GM12892 (cell line): ENCODE measurements at regions not wholly inside any gene's neighbourhood (a gene's known extent, or its start where the extent isn't known, plus 50 kb on each side); places are given as distances from the start of the nearest gene placed in this dataset.

Source experiments
- DNase-seq: peaks from one replicate; pipeline ENCODE4 v3.0.0; 2011; ENCODE audit not compliant: insufficient read length
- FAIRE-seq: peaks from 2 replicates; lab custom pipeline; 2011; peaks lifted over from hg19 to GRCh38; lab: Jason Lieb, UNC
- POLR2A ChIP-seq: IDR thresholded peaks from 2 replicates; pipeline ENCODE4 v1.6.1; 2011; ENCODE audit warnings: low read depth, low read length, control low read depth
- POLR2AphosphoS5 ChIP-seq: IDR thresholded peaks from 2 replicates; pipeline ENCODE4 v1.6.1; 2011; ENCODE audit warnings: low read depth, low read length, control low read depth
- TAF1 ChIP-seq: IDR thresholded peaks from 2 replicates; pipeline ENCODE4 v1.6.1; 2011; ENCODE audit warnings: low read depth, mild to moderate bottlenecking, control low read depth, low read length, borderline replicate concordance

GRCh38 chr3:161555320-161555719, 58.7 kb downstream of the OTOL1 start:
- FAIRE-seq = no peak
- no peak for TF ChIP-seq TAF1
- no peak for TF ChIP-seq POLR2AphosphoS5
- DNase-seq = no peak

GRCh38 chr3:161556533-161556932, 59.9 kb downstream of the OTOL1 start:
- DNase-seq (no peak), FAIRE-seq (no peak)

GRCh38 chr3:161556941-161557340, 60.3 kb downstream of the OTOL1 start:
- no peak for FAIRE-seq
- TF ChIP-seq POLR2AphosphoS5 = no peak
- no peak for TF ChIP-seq TAF1
- no peak for TF ChIP-seq POLR2A
- no peak for DNase-seq

More at GRCh38 chr3:161556533-161556932, 59.9 kb downstream of the OTOL1 start:
- TF ChIP-seq POLR2A = no peak
- TF ChIP-seq TAF1 = no peak
- no peak for TF ChIP-seq POLR2AphosphoS5

GRCh38 chr3:161557445-161558150, 61.0 kb downstream of the OTOL1 start:
- no peak for TF ChIP-seq POLR2A
- TF ChIP-seq POLR2AphosphoS5 = no peak
- no peak for TF ChIP-seq TAF1
- FAIRE-seq = no peak
- no peak for DNase-seq

GRCh38 chr3:161558236-161558635, 61.6 kb downstream of the OTOL1 start:
- TF ChIP-seq POLR2AphosphoS5 = no peak
- no peak for TF ChIP-seq POLR2A
- TF ChIP-seq TAF1 = no peak
- DNase-seq (no peak), FAIRE-seq (no peak)

GRCh38 chr3:161559177-161559998, 62.8 kb downstream of the OTOL1 start:
- DNase-seq (no peak), FAIRE-seq (no peak)
- no peak for TF ChIP-seq POLR2A
- TF ChIP-seq TAF1 = no peak
- no peak for TF ChIP-seq POLR2AphosphoS5

GRCh38 chr3:161560008-161560637, 63.5 kb downstream of the OTOL1 start:
- DNase-seq (no peak), FAIRE-seq (peak; percentile 73)
- no peak for TF ChIP-seq POLR2A
- TF ChIP-seq POLR2AphosphoS5 = no peak
- no peak for TF ChIP-seq TAF1

- FAIRE-seq (no peak), DNase-seq (no peak)
- TF ChIP-seq POLR2AphosphoS5 = no peak
- no peak for TF ChIP-seq POLR2A
- TF ChIP-seq TAF1 = no peak
These were observed 71.2 kb downstream of the OTOL1 start for GRCh38 chr3:161567577-161568361.

- no peak for DNase-seq
- TF ChIP-seq POLR2AphosphoS5 = no peak
- no peak for TF ChIP-seq TAF1
- TF ChIP-seq POLR2A = no peak
- FAIRE-seq = no peak
These were observed 72.1 kb downstream of the OTOL1 start for GRCh38 chr3:161568671-161569070.

- FAIRE-seq = no peak
- DNase-seq = no peak
- TF ChIP-seq POLR2A = no peak
These were observed 75.3 kb downstream of the OTOL1 start for GRCh38 chr3:161571951-161572350.

- DNase-seq (no peak), FAIRE-seq (no peak)
- TF ChIP-seq TAF1 = no peak
- no peak for TF ChIP-seq POLR2A
- no peak for TF ChIP-seq POLR2AphosphoS5
These were observed 76.5 kb downstream of the OTOL1 start for GRCh38 chr3:161573136-161573535.
